GM23338 (cell line): ENCODE measurements at regions not wholly inside any gene's neighbourhood (a gene's known extent, or its start where the extent isn't known, plus 50 kb on each side); places are given as distances from the start of the nearest gene placed in this dataset.

Experiments
- ATAC-seq: fragments of 200-7000 bp; cut with Tn5 transposase; 3 replicates; pipeline ENCODE4 v1.9.1; 2020
- DNase-seq: peaks from one replicate; pipeline ENCODE4 v3.0.0-alpha.2; 2015; ENCODE audit warnings: low spot score
- H2AFZ ChIP-seq: fragments of 200-600 bp; sonication (generic); 2 replicates; pipeline ENCODE4 v1.8.0; 2016; ENCODE audit warnings: antibody characterized with exemption, mild to moderate bottlenecking, moderate library complexity
- H3F3A ChIP-seq: fragments of 200-600 bp; sonication (generic); replicated peaks from 2 replicates; pipeline ENCODE4 v1.8.0; 2017; ENCODE audit warnings: antibody characterized with exemption, mixed run types, low read depth
- H3K27ac ChIP-seq: fragments of 200-600 bp; sonication (generic); 2 replicates; pipeline ENCODE4 v1.6.1; 2016; ENCODE audit warnings: low read depth
- H3K27me3 ChIP-seq: fragments of 200-600 bp; sonication (generic); 2 replicates; pipeline ENCODE4 v1.8.0; 2016; ENCODE audit warnings: mild to moderate bottlenecking, mixed run types, moderate library complexity; ENCODE audit not compliant: insufficient read depth
- H3K36me3 ChIP-seq: fragments of 200-600 bp; sonication (generic); 2 replicates; pipeline ENCODE4 v1.8.0; 2016; ENCODE audit warnings: mild to moderate bottlenecking; ENCODE audit not compliant: insufficient read depth
- H3K4me1 ChIP-seq: fragments of 200-600 bp; sonication (generic); 2 replicates; pipeline ENCODE4 v1.8.0; 2016; ENCODE audit warnings: mild to moderate bottlenecking, moderate library complexity; ENCODE audit not compliant: insufficient read depth
- H3K4me2 ChIP-seq: fragments of 200-600 bp; sonication (generic); 2 replicates; pipeline ENCODE4 v1.7.1; 2017; ENCODE audit warnings: mixed run types
- H3K4me3 ChIP-seq: fragments of 200-600 bp; sonication (generic); 2 replicates; pipeline ENCODE4 v1.6.1; 2016; ENCODE audit warnings: mixed run types
- H3K79me2 ChIP-seq: fragments of 200-600 bp; sonication (generic); replicated peaks from 2 replicates; pipeline ENCODE4 v1.8.0; 2017; ENCODE audit warnings: mild to moderate bottlenecking; ENCODE audit not compliant: insufficient read depth
- H3K9me2 ChIP-seq: fragments of 200-600 bp; sonication (generic); 2 replicates; pipeline ENCODE4 v1.8.0; 2017; ENCODE audit not compliant: insufficient read depth
- H4K20me1 ChIP-seq: fragments of 200-600 bp; sonication (generic); replicated peaks from 2 replicates; pipeline ENCODE4 v1.8.0; 2017; ENCODE audit warnings: mild to moderate bottlenecking; ENCODE audit not compliant: insufficient read depth
- H3K27ac Mint-ChIP-seq: 2 replicates; pipeline ENCODE4 v1.8.0; 2020; ENCODE audit warnings: inconsistent platforms, mild to moderate bottlenecking, moderate library complexity, mixed read lengths
- H3K27me3 Mint-ChIP-seq: 3 replicates; pipeline ENCODE4 v1.8.0; 2022; ENCODE audit warnings: low read depth, mild to moderate bottlenecking, moderate library complexity, mixed read lengths, inconsistent platforms; ENCODE audit not compliant: insufficient read depth, poor library complexity
- H3K36me3 Mint-ChIP-seq: 3 replicates; pipeline ENCODE4 v1.8.0; 2021; ENCODE audit warnings: low read depth, mild to moderate bottlenecking, inconsistent platforms, moderate library complexity, mixed read lengths
- H3K4me1 Mint-ChIP-seq: 3 replicates; pipeline ENCODE4 v1.8.0; 2020; ENCODE audit warnings: mild to moderate bottlenecking, inconsistent platforms, mixed read lengths
- H3K4me3 Mint-ChIP-seq: 3 replicates; pipeline ENCODE4 v1.8.0; 2021; ENCODE audit warnings: moderate library complexity, mild to moderate bottlenecking, inconsistent platforms, mixed read lengths
- H3K9me3 Mint-ChIP-seq: 3 replicates; pipeline ENCODE4 v1.8.0; 2020; ENCODE audit warnings: moderate library complexity, mild to moderate bottlenecking, inconsistent platforms, mixed read lengths
- CREB1 ChIP-seq: fragments of 250-450 bp; sonication (Bioruptor Pico); IDR thresholded peaks from 2 replicates; pipeline ENCODE4 v1.5.0; 2020; ENCODE audit warnings: low read depth, mild to moderate bottlenecking, moderate library complexity
- CTCF ChIP-seq, 2 experiments: fragments of 200-600 bp in 1 of 2; sonication (generic) in 1 of 2; conservative IDR thresholded peaks; 2 replicates each; pipeline versions ENCODE4 v1.5.1 to v1.6.1; 2016 to 2017; ENCODE audit warnings: antibody characterized with exemption in 2 of 2, low read depth in 2 of 2, mild to moderate bottlenecking in 2 of 2, moderate library complexity in 1 of 2
- ETS1 ChIP-seq: IDR thresholded peaks from 2 replicates; pipeline ENCODE4 v1.6.1; 2016; ENCODE audit warnings: antibody characterized with exemption
- EZH2 ChIP-seq: fragments of 200-600 bp; sonication (generic); IDR thresholded peaks from one replicate; pipeline ENCODE4 v1.8.0; 2017; ENCODE audit warnings: antibody characterized with exemption, mild to moderate bottlenecking, low read depth; ENCODE audit not compliant: unreplicated experiment
- EZH2phosphoT487 ChIP-seq: fragments of 200-600 bp; sonication (generic); IDR thresholded peaks from one replicate; pipeline ENCODE4 v1.8.1; 2018; ENCODE audit warnings: antibody characterized with exemption; ENCODE audit not compliant: unreplicated experiment
- JUNB ChIP-seq: IDR thresholded peaks from one replicate; pipeline ENCODE4 v1.6.1; 2016; ENCODE audit warnings: antibody characterized with exemption; ENCODE audit not compliant: unreplicated experiment
- NANOG ChIP-seq: IDR thresholded peaks from 2 replicates; pipeline ENCODE4 v1.6.1; 2016; ENCODE audit warnings: antibody characterized with exemption, borderline replicate concordance
- POLR2AphosphoS5 ChIP-seq: IDR thresholded peaks from 2 replicates; pipeline ENCODE4 v1.6.1; 2016; ENCODE audit warnings: antibody characterized with exemption, low read depth
- REST ChIP-seq: IDR thresholded peaks from one replicate; pipeline ENCODE4 v1.6.1; 2018; ENCODE audit warnings: antibody characterized with exemption; ENCODE audit not compliant: unreplicated experiment
- STAT1 ChIP-seq: IDR thresholded peaks from one replicate; pipeline ENCODE4 v1.6.1; 2016; ENCODE audit warnings: antibody characterized with exemption; ENCODE audit not compliant: unreplicated experiment
- ZNF114 ChIP-seq: fragments of 250-450 bp; sonication (Bioruptor Pico); IDR thresholded peaks from 2 replicates; pipeline ENCODE4 v1.5.0; 2020; ENCODE audit warnings: mild to moderate bottlenecking, moderate library complexity
- ZNF331 ChIP-seq: fragments of 250-450 bp; sonication (Bioruptor Pico); IDR thresholded peaks from 2 replicates; pipeline ENCODE4 v1.5.0; 2020; ENCODE audit warnings: low read depth, mild to moderate bottlenecking, moderate library complexity
- TF ChIP-seq, protein P1 (sequence below): fragments of 250-450 bp; sonication (Bioruptor Pico); IDR thresholded peaks from 2 replicates; pipeline ENCODE4 v1.5.0; 2020; ENCODE audit warnings: mild to moderate bottlenecking, moderate library complexity

GRCh38 chr9:81499594-81499993, 189.8 kb downstream of the TLE1 start:
- no peak for ATAC-seq
- Mint-ChIP-seq H3K27me3 (peaks cover 1% of the 10 kb centered on the region), H3K9me3 (no peaks in the 10 kb centered on the region)

More at GRCh38 chr9:81499594-81499993, 189.8 kb downstream of the TLE1 start:
- H3K4me3 Mint-ChIP-seq: no peak overlapping the region
- Histone ChIP-seq H3K27ac (no peak overlapping the region), H2AFZ (no peak overlapping the region), H3K4me3 (no peak overlapping the region), H3K4me1 (no peaks in the 10 kb centered on the region), H3K36me3 (no peaks in the 10 kb centered on the region), H3K4me2 (no peak overlapping the region), H3K79me2 (no peaks in the 10 kb centered on the region), H3F3A (no peaks in the 10 kb centered on the region), H3K27me3 (no peaks in the 10 kb centered on the region), H3K9me2 (peaks cover 9% of the 10 kb centered on the region), H4K20me1 (no peaks in the 10 kb centered on the region)
- no peaks in the 10 kb centered on the region for H3K4me1 Mint-ChIP-seq
- no peaks in the 10 kb centered on the region for H3K36me3 Mint-ChIP-seq
- DNase-seq: no peak
- H3K27ac Mint-ChIP-seq: no peak overlapping the region
- TF ChIP-seq STAT1: no peak
- no peak for TF ChIP-seq EZH2phosphoT487
- TF ChIP-seq, protein P1, sequence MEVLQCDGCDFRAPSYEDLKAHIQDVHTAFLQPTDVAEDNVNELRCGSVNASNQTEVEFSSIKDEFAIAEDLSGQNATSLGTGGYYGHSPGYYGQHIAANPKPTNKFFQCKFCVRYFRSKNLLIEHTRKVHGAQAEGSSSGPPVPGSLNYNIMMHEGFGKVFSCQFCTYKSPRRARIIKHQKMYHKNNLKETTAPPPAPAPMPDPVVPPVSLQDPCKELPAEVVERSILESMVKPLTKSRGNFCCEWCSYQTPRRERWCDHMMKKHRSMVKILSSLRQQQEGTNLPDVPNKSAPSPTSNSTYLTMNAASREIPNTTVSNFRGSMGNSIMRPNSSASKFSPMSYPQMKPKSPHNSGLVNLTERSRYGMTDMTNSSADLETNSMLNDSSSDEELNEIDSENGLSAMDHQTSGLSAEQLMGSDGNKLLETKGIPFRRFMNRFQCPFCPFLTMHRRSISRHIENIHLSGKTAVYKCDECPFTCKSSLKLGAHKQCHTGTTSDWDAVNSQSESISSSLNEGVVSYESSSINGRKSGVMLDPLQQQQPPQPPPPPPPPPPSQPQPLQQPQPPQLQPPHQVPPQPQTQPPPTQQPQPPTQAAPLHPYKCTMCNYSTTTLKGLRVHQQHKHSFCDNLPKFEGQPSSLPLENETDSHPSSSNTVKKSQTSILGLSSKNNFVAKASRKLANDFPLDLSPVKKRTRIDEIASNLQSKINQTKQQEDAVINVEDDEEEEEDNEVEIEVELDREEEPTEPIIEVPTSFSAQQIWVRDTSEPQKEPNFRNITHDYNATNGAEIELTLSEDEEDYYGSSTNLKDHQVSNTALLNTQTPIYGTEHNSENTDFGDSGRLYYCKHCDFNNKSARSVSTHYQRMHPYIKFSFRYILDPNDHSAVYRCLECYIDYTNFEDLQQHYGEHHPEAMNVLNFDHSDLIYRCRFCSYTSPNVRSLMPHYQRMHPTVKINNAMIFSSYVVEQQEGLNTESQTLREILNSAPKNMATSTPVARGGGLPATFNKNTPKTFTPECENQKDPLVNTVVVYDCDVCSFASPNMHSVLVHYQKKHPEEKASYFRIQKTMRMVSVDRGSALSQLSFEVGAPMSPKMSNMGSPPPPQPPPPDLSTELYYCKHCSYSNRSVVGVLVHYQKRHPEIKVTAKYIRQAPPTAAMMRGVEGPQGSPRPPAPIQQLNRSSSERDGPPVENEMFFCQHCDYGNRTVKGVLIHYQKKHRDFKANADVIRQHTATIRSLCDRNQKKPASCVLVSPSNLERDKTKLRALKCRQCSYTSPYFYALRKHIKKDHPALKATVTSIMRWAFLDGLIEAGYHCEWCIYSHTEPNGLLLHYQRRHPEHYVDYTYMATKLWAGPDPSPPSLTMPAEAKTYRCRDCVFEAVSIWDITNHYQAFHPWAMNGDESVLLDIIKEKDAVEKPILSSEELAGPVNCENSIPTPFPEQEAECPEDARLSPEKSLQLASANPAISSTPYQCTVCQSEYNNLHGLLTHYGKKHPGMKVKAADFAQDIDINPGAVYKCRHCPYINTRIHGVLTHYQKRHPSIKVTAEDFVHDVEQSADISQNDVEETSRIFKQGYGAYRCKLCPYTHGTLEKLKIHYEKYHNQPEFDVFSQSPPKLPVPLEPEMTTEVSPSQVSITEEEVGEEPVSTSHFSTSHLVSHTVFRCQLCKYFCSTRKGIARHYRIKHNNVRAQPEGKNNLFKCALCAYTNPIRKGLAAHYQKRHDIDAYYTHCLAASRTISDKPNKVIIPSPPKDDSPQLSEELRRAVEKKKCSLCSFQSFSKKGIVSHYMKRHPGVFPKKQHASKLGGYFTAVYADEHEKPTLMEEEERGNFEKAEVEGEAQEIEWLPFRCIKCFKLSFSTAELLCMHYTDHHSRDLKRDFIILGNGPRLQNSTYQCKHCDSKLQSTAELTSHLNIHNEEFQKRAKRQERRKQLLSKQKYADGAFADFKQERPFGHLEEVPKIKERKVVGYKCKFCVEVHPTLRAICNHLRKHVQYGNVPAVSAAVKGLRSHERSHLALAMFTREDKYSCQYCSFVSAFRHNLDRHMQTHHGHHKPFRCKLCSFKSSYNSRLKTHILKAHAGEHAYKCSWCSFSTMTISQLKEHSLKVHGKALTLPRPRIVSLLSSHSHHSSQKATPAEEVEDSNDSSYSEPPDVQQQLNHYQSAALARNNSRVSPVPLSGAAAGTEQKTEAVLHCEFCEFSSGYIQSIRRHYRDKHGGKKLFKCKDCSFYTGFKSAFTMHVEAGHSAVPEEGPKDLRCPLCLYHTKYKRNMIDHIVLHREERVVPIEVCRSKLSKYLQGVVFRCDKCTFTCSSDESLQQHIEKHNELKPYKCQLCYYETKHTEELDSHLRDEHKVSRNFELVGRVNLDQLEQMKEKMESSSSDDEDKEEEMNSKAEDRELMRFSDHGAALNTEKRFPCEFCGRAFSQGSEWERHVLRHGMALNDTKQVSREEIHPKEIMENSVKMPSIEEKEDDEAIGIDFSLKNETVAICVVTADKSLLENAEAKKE (CRISPR knock-in tag): no peak
- no peak for TF ChIP-seq EZH2
- no peak for TF ChIP-seq NANOG
- TF ChIP-seq ETS1: no peak
- no peak for TF ChIP-seq CREB1 (CRISPR knock-in tag)
- no peak for TF ChIP-seq JUNB
- TF ChIP-seq REST: no peak
- TF ChIP-seq POLR2AphosphoS5: no peak
- TF ChIP-seq ZNF331 (CRISPR knock-in tag): no peak
- TF ChIP-seq ZNF114 (CRISPR knock-in tag): no peak
- TF ChIP-seq CTCF (conservative IDR thresholded peaks at IDR 0.05; ENCODE audit: low read depth in 2 of 2): no peak
